ENCODE measurements at regions not wholly inside any gene's neighbourhood (a gene's known extent, or its start where the extent isn't known, plus 50 kb on each side); places are given as distances from the start of the nearest gene placed in this dataset.
"Not testable (repeated sequence)": the region's sequence is repeated elsewhere in the genome, so short reads cannot be mapped to it uniquely, and the experiment has no call there.

GRCh38 chr6:66094615-66095014, 387.6 kb upstream of the EYS start:
- Histone ChIP-seq H4K20me1 (ENCODE audit: insufficient read depth) (no peaks in the 10 kb centered on the region), H3K4me3 (no peak overlapping the region), H3K27ac (no peak overlapping the region), H2AFZ (no peak overlapping the region), H3K9me3 (ENCODE audit: insufficient read depth, low read depth) (no peaks in the 10 kb centered on the region), H3K36me3 (ENCODE audit: low read depth) (no peaks in the 10 kb centered on the region), H3K27me3 (ENCODE audit: insufficient read depth, low read depth) (no peaks in the 10 kb centered on the region), H3K79me2 (ENCODE audit: low read depth) (no peaks in the 10 kb centered on the region), H3K4me2 (no peak overlapping the region), H3F3A (ENCODE audit: insufficient read depth, low read depth) (no peaks in the 10 kb centered on the region), H3K4me1 (replicated peaks; ENCODE audit: insufficient read depth) (no peaks in the 10 kb centered on the region), H3K9me2 (ENCODE audit: insufficient read depth) (no peaks in the 10 kb centered on the region)
- no TSS peak for BruUV-seq (replicated peaks)
- intact Hi-C loops (cut with micrococcal nuclease; ENCODE audit: unreplicated experiment): no loop called here
- TF ChIP-seq EZH2 (IDR thresholded peaks at IDR 0.05; ENCODE audit: low read depth): no peak
- TF ChIP-seq, protein P1, sequence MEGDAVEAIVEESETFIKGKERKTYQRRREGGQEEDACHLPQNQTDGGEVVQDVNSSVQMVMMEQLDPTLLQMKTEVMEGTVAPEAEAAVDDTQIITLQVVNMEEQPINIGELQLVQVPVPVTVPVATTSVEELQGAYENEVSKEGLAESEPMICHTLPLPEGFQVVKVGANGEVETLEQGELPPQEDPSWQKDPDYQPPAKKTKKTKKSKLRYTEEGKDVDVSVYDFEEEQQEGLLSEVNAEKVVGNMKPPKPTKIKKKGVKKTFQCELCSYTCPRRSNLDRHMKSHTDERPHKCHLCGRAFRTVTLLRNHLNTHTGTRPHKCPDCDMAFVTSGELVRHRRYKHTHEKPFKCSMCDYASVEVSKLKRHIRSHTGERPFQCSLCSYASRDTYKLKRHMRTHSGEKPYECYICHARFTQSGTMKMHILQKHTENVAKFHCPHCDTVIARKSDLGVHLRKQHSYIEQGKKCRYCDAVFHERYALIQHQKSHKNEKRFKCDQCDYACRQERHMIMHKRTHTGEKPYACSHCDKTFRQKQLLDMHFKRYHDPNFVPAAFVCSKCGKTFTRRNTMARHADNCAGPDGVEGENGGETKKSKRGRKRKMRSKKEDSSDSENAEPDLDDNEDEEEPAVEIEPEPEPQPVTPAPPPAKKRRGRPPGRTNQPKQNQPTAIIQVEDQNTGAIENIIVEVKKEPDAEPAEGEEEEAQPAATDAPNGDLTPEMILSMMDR (conservative IDR thresholded peaks at IDR 0.05): no peak
- ChIA-PET POLR2A (ENCODE audit: unreplicated experiment) (no interaction called here), CTCF (no interaction called here)
- DNase-seq: no peak

DNA sequence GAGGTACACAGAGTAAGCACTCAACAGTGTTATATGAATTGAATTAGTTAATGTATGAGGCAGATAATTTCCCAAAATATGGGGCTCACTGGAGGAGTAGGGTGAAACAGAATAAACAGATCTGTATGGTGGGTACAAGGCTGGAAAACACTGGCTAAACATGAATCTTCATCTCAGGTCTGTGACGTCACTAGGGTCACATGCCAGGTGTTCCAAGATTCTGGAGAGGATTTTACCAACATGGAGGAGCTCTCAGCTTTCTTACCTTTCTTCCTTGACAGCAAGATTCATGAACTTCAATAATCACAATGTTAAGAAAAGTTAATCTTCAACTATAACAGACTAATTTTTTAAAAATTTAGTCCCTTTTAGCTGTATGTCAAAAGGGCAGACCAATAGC, 385.3 kb upstream of the EYS start:
- H3K4me1 ChIP-seq (replicated peaks; ENCODE audit: insufficient read depth); H4K20me1 ChIP-seq (ENCODE audit: insufficient read depth); BruUV-seq (replicated peaks); H3K9me3 ChIP-seq (ENCODE audit: insufficient read depth, low read depth); H3K36me3 ChIP-seq (ENCODE audit: low read depth); POLR2A ChIA-PET (ENCODE audit: unreplicated experiment); DNase-seq; CTCF ChIA-PET; H3F3A ChIP-seq (ENCODE audit: insufficient read depth, low read depth); H3K27ac ChIP-seq; H3K27me3 ChIP-seq (ENCODE audit: insufficient read depth, low read depth); H2AFZ ChIP-seq; H3K79me2 ChIP-seq (ENCODE audit: low read depth); H3K9me2 ChIP-seq (ENCODE audit: insufficient read depth); intact Hi-C loops (cut with micrococcal nuclease; ENCODE audit: unreplicated experiment); H3K4me2 ChIP-seq; H3K4me3 ChIP-seq: not testable (repeated sequence)

- Histone ChIP-seq H3K4me2 (no peak overlapping the region), H2AFZ (no peak overlapping the region), H3K36me3 (ENCODE audit: low read depth) (no peaks in the 10 kb centered on the region), H4K20me1 (ENCODE audit: insufficient read depth) (no peaks in the 10 kb centered on the region), H3K4me1 (replicated peaks; ENCODE audit: insufficient read depth) (no peaks in the 10 kb centered on the region), H3K9me2 (ENCODE audit: insufficient read depth) (no peaks in the 10 kb centered on the region), H3K9me3 (ENCODE audit: insufficient read depth, low read depth) (no peaks in the 10 kb centered on the region), H3K4me3 (no peak overlapping the region), H3K27ac (no peak overlapping the region), H3K79me2 (ENCODE audit: low read depth) (no peaks in the 10 kb centered on the region), H3K27me3 (ENCODE audit: insufficient read depth, low read depth) (no peaks in the 10 kb centered on the region), H3F3A (ENCODE audit: insufficient read depth, low read depth) (no peaks in the 10 kb centered on the region)
- ChIA-PET POLR2A (ENCODE audit: unreplicated experiment) (no interaction called here), CTCF (no interaction called here)
- no peak for TF ChIP-seq EZH2 (IDR thresholded peaks at IDR 0.05; ENCODE audit: low read depth)
- TF ChIP-seq, protein P1 (conservative IDR thresholded peaks at IDR 0.05): no peak
- no peak for DNase-seq
- no TSS peak for BruUV-seq (replicated peaks)
- intact Hi-C loops (cut with micrococcal nuclease; ENCODE audit: unreplicated experiment): no loop called here
Observed at GRCh38 chr6:66086532-66086931, 379.5 kb upstream of the EYS start.

DNA sequence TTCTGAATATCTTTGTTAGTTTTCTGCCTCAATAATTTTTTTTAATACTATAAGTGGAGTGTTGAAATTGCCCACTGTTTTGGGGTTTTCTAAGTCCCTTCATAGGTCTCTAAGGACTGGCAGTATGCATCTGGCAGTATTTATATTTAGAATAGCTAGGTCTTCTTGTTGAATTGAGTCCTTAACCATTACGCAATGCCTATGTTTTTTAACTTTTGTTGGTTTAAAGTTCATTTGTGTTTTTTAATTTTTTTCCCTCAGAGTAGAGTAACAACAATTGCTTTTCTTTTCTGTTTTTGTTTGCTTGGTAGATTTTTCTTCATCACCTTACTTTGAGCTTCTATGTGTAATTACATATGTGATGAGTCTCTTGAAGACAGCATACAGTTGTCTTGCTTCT, 375.9 kb upstream of the EYS start:
- POLR2A ChIA-PET (ENCODE audit: unreplicated experiment): no interaction called here
- no TSS peak for BruUV-seq (replicated peaks)
- CTCF ChIA-PET: no interaction called here

More for the DNA sequence above, 375.9 kb upstream of the EYS start:
- Histone ChIP-seq H3K4me2 (no peak overlapping the region), H3K9me2 (ENCODE audit: insufficient read depth) (no peaks in the 10 kb centered on the region), H3K9me3 (ENCODE audit: insufficient read depth, low read depth) (no peaks in the 10 kb centered on the region), H2AFZ (no peak overlapping the region), H3K27ac (no peak overlapping the region), H3K79me2 (ENCODE audit: low read depth) (no peaks in the 10 kb centered on the region), H3K36me3 (ENCODE audit: low read depth) (no peaks in the 10 kb centered on the region), H3K4me1 (replicated peaks; ENCODE audit: insufficient read depth) (no peaks in the 10 kb centered on the region), H3K4me3 (no peak overlapping the region), H3F3A (ENCODE audit: insufficient read depth, low read depth) (no peaks in the 10 kb centered on the region), H3K27me3 (ENCODE audit: insufficient read depth, low read depth) (no peaks in the 10 kb centered on the region), H4K20me1 (ENCODE audit: insufficient read depth) (no peaks in the 10 kb centered on the region)
- no peak for DNase-seq
- TF ChIP-seq, protein P1 (conservative IDR thresholded peaks at IDR 0.05): no peak
- TF ChIP-seq EZH2 (IDR thresholded peaks at IDR 0.05; ENCODE audit: low read depth): no peak
- intact Hi-C loops (cut with micrococcal nuclease; ENCODE audit: unreplicated experiment): no loop called here

Measured in PC-9 (cell line).